ENCODE measurements at regions not wholly inside any gene's neighbourhood (a gene's known extent, or its start where the extent isn't known, plus 50 kb on each side); places are given as distances from the start of the nearest gene placed in this dataset.

DNA sequence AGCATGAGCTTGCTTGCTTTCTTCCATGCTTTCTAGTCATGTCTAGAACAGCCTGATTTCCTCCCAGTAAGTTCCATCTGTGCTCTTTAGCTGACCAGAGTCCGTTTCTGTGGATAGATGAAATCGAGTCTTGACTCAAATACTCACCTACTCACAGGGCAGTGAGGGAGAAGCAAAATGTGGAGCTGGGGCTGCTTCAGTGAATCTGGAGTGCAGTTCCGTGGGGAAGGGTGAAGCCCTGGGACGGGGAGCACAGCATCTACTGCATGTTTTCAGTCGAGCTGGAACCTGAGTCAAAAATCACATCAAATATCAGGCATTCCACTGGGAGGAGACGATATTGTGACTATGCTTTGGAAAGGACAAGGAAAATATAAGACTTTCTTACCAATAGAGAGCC lies 70.3 kb upstream of the PRMT8 start:
- TF ChIP-seq CEBPB (IDR thresholded peaks at IDR 0.05; ENCODE audit: low read depth, low read length) (no peak), RFX5 (IDR thresholded peaks at IDR 0.05; ENCODE audit: low read depth, low read length) (no peak), CTCF (conservative IDR thresholded peaks at IDR 0.05; ENCODE audit: low read depth, low read length) (no peak), POLR2A (IDR thresholded peaks at IDR 0.05; ENCODE audit: low read depth, low read length) (no peak), RAD21 (IDR thresholded peaks at IDR 0.05; ENCODE audit: low read length) (no peak), BHLHE40 (IDR thresholded peaks at IDR 0.05; ENCODE audit: low read depth, low read length) (no peak), SMC3 (IDR thresholded peaks at IDR 0.05; ENCODE audit: low read depth, low read length) (no peak), RCOR1 (IDR thresholded peaks at IDR 0.05; ENCODE audit: insufficient replicate concordance, low read length) (no peak), FOS (IDR thresholded peaks at IDR 0.05; ENCODE audit: low read depth, low read length) (no peak), NFE2L2 (IDR thresholded peaks at IDR 0.05; ENCODE audit: low read depth, low read length) (no peak), MXI1 (IDR thresholded peaks at IDR 0.05; ENCODE audit: borderline replicate concordance, low read depth, low read length) (no peak)
- TF ChIP-seq, protein P1, sequence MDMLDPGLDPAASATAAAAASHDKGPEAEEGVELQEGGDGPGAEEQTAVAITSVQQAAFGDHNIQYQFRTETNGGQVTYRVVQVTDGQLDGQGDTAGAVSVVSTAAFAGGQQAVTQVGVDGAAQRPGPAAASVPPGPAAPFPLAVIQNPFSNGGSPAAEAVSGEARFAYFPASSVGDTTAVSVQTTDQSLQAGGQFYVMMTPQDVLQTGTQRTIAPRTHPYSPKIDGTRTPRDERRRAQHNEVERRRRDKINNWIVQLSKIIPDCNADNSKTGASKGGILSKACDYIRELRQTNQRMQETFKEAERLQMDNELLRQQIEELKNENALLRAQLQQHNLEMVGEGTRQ (IDR thresholded peaks at IDR 0.05; ENCODE audit: low read depth, low read length): no peak

Measured in IMR-90 (cell line).